NCI-H446 treated with DMSO at 0.1 percent for 48 hours (cell line): ENCODE measurements at regions not wholly inside any gene's neighbourhood (a gene's known extent, or its start where the extent isn't known, plus 50 kb on each side); places are given as distances from the start of the nearest gene placed in this dataset.
"Not testable (repeated sequence)": the region's sequence is repeated elsewhere in the genome, so short reads cannot be mapped to it uniquely, and the experiment has no call there.

Source experiments
- DNase-seq: peaks from one replicate; lab custom pipeline; 2025; lab: John Stamatoyannopoulos, UW

DNA sequence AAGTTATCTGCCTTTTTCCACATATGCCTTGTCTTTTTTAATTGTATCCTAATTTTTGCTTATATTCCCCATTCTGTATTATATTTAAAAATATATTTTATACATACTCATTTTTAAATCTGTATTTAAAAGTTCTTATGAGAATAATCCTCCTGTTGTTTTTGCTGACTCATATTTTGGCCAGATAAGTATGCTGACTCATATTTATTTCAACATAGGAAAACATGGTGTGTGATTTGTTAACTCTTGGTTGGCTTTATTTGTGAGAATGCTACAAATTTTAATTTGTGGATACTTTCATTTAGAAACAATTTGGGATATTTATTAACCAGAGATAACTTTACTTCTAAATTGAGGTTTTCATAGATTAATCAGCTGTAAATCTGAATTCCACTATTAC lies 587.7 kb downstream of the CPS1 start:
- no peak for DNase-seq

DNA sequence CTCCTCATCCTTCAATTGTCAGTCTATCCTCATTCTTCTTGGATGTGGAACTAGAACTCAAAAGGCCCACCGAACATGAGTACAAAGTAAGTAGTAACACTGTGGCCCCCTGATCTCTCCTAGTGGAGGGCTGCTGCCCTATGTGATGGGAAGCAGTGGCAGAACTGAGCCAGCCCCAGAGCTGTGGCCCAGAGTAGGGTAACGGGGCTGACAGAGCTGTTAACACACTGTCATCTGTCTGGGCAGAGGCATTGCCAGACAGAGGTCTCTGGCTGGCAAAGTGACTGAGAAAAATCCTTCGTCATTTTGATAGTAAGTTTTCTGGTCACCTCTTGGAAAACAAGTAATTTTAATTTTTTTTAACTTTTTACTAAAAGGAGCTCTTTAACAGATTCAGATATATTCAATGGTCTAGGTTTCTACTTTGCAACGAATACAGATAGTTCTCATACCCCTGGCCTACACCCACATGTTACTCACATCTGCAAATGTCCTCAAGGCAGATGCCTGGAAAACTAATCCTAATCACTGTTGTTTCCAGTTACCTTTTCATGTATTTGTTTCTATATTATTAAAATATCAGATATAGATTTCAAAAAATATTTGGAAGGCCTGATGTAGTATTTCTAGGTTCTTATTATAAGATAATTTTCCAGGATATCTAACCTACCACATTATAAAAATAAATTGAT lies 588.7 kb downstream of the CPS1 start:
- DNase-seq: no peak

DNA sequence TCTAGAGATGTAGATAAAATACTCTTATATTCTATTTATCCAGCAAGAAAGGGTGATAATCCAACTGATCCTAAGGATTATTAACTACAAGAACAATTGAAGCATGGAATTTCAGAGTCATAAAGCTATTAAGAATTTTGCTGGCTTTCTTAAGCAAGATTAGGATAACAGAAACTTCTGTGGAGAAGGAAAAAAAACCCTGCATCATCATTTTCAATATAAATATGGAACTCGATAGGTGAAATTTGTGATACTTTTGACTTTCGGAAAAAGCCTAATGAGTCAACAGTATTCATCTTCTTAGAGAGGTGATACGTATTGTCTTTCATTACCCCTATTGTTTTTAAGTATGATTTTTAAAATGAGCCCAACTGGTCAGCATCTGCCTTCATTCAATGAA lies 593.3 kb downstream of the CPS1 start:
- DNase-seq: no peak

DNA sequence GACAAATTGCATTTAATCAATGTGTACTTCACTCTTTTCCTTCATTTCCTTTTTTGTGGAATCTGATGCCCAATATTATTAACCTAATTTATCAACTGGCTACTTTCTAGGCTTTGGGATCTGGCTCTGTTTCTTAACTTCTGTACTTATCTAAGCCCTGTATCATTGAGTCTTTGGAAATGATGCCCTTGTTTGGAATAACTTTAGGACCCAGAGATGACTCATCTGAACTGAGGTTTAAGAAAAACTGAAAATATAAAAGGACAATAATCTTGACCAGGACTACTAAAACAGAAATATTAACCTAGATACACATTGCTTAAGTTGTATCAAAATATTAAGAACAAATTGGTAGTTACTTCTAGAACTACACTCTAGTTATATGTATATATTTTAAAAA lies 600.8 kb downstream of the CPS1 start:
- DNase-seq: no peak

DNA sequence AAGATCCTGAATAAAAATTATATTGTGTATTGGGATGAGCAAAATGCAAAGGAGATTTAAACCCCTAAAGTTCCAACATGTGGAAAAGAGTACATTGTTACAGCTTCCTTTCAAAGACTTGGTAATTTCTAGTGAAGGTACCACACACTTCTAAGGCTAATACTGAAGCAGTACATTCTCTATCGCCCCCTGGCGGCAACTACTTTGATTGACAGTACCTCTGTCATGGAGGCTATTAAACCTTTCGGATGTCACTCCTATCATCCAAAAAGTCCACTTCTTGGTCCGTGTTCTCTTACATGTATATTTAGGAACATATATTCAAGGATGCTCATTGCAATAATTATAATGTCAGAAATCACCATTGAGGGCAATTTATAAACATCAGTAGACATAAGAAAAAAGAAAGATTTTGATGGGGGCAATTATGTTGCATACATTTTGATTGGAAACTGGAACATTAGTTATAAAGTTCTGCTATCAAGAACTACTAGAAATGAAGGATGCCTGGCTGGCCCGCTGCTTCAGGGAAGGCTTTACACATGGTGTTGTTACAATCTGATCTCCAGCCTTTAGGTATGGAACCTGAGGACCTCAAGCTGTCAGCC lies 601.6 kb downstream of the CPS1 start:
- DNase-seq: peak; percentile 39

DNA sequence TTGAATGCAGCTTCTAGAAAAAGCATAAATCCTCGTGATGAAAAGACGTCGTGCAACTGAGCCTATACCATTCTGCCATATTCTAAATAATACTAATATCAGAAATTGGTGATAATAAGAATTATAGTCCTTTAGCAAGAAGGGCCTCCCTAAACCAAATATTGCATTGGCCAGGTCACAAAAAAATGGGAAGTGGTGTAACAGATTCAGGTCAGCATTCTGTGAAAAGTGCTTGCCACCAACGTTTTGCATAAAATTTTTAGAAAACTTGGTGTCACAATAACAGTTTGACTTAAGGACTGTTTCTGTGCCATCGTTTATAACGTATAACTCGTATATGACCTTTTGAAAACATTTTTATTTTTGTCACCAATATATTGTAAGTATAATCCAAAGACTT lies 603.6 kb downstream of the CPS1 start:
- no peak for DNase-seq

DNA sequence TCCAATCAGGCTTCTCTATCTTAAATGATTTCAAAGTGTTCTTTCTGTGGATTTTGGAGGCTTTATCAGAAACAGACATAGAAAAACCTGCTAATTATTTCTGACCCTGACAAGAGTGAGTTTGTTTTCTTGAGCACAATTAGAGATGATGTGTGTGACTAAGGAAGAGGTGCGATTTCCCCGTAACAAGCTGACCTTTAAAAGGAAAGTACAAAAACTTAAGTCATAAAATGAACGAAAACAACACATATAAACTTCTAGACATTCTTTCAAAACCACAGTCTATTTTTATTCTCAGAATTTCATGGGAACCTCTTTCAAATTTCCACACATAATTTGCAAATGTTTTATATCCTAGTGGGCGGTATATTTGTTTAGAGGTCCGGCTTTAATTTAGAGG lies 604.8 kb downstream of the CPS1 start:
- DNase-seq: no peak

DNA sequence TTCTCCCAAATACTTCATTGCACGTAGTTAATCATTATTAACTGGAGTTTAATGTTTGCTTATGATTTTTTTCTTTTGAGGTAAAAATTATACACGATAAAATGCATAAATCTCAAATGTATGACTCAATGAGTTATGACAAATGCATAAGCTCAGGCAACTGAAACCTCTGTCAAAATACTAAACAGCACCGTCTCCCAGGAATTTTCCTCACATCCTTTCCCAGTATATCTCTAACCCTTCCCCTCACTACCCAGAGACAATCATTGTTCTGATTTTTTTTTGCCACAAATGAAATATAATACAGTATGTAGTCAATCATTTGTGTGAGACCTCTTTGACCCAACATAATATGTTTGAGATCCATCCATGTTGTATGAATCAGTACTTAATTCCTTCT lies 606.5 kb downstream of the CPS1 start:
- no peak for DNase-seq

DNA sequence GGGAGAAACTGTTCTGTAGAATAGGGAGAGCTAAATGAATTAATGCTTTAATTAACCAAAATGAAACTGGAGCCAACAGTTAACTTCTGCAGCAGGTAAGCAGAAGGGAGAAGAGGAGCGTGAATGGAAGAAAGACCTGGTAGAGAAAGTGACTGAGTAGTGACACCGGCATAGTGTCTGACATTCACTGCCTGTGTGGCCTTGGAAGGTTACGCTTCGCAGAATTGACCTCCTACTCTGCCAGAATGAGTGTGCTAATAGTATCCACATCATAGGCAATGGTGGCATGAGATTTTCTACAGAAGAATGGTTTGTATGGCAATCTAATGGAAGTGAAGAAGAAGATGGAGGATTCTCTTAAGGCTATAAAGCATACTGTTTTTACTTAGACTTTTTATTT lies 614.4 kb downstream of the CPS1 start:
- DNase-seq: no peak

DNA sequence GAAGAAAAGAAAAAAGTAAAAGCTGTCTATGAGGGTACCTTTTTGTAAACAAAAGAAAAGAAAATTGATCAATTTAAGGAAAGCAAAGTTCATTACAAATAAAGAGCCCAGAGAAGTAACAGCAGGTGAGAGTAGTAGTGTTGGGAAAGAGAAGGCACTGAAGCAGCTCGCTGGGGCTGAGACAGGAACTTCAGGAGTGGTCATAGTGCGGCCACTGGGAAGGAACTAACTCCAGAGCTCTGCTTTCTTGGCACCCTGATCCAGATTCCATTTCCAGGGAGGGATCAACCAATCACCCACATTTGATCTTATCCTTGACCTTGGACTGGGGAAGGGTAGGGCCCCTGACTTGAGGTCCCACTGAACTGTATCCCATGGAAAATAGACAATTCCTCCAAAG lies 617.6 kb downstream of the CPS1 start:
- DNase-seq: no peak

DNA sequence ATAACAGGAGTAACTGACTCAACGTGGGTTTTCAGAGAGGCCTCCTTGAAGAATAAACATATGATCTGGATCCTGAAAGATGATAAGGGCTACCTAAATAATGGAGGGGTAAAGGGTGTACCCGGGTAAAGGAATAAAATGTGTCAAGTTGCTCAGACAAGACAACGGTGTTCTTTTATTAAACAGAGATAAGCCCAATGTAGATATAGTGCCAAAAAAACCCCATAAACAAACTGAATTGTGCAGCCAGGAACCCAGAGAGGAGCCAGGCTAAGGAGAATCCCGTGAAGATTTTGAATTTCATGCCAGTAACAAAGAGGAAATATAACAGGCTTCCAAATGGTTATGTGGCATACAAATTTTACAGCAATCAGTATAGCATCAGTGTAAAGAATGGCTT lies 618.2 kb downstream of the CPS1 start:
- no peak for DNase-seq

DNA sequence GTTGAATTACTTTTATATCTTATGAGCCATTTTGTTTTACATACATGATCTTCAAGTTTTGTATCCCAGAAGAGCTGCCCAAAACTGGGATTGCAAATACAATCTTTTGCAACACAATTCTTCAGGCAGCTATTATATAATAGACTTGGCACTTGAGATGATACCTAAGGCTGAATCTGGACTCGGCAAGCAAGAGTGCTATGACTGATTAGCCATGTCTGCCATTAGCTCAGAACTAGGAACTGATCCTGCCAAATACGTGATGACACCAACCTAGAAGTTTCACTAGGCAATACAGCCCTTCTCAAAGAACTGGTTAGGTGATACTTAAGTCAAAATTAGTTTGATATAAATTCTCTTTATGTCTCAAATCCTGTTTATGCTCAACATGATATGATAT lies 619.6 kb downstream of the CPS1 start:
- peak; percentile 6 for DNase-seq

DNA sequence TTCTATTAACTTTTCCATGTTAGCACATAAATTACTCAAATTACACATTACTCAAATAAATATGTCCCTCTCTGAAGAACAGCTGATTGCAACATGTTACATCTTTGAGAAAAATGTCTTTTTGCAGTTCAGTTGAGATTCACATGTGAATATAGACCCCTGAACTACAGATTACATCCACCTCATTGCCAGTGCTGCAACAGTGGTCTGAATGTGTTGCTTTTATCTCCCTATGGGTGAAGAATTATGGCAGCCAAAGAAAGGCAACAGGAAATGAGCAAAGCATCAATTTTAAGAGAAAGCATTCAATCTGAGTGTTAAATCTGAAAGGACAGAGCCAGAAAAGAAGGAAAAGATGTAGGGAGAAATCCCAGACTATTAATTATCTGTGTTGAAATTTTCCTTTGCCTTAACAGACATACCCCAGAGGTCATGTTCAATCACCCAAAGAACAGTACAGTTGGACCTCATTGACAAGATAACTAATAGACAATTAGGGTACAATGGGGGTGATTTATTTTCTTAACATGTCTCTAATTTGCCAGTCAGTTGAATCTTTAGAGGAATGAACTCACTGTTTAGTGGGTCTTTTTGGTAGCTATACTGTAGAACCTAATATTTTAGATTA lies 620.2 kb downstream of the CPS1 start:
- no peak for DNase-seq

DNA sequence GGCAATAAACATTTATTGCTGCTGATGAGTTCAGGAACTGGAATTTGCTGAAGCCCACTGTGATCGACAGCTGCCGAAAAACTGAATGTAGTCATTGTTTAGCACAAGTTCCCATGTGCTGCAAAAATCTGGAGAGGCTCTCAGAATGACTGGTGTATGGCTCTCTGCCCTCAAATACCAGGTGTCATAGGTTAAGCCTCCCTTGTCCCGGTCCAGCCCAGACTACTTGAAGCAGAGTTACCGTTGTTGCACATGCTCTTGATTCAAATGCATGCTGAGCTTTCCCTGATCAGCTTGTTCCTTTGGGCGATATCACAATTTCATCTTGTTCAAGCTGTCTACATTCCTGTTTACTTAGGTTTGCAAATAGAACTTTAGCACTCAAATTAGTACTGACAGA lies 625.2 kb downstream of the CPS1 start:
- no peak for DNase-seq

DNA sequence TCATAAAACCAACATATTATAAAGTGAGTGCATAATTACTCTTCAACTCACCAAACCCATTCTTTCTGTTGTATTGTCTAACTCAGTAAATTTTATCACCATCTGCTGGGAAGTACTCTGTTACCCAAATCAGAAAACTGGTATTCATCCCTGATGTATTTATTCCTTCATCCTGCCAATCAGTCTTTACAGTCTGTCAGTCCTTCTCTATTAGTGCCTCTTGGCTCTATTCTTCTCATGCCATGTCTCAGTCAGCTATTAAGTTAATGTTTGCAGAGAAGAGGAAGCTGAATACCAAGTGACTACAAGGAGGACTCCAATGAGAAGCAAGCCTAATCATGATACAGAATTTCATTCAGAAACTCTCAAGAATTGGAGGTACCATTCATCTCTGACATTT lies 631.2 kb downstream of the CPS1 start:
- DNase-seq: no peak

DNA sequence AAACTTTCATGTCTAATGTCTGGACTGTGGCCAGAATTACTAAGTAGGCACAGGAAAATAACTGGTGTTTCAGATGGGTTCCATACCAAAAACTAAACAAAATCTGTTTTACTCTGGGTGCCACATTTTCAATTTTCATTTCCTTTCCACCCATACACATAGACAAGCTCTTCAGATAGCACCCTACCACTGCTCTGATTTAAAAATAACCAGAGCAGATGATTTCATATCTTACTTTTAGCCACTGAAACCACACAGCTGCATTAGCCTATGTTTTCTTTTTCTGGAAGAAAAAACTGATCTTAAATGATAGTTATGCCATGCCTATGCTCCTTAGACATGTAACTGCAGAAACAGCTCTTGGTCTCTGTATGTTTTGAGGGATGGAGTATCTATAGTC lies 647.6 kb downstream of the CPS1 start:
- no peak for DNase-seq

DNA sequence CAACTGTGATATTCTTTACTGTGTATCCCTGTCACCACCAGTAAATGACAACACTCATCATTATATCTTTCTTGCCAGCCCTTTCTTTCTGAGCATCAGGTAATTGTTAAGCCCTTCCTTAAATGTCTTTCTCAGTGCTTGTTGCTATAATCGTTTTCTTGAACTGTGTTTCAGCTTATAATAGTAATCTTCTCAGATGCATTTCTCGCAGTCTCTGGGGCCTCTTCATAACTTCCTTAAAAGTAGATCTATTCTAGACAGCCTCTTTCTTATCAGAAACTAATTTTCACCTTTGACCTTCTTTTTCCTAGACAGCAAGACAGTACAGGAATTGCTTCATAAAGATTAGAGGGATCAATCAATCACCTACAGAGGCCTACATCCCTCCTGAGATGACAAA lies 648.1 kb downstream of the CPS1 start:
- no peak for DNase-seq

DNA sequence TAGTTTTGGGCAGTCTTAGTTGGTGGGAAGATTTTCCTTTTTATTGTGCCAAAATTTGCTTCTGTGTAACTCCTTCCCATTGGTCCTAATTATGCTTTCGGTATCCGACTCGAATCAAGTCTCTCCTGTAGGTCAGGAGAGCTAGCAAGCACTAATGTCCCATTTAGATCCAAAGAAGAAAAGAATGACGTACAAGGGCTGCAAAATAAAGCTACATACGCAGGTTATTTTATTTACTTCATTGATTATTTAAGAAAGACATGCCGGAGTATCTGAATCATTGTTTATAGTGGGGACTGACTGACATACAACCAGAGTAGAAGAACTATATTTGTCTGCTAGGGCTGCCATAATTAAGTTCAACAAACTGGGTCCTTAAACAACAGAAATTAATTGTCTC lies 648.5 kb downstream of the CPS1 start:
- DNase-seq: no peak

DNA sequence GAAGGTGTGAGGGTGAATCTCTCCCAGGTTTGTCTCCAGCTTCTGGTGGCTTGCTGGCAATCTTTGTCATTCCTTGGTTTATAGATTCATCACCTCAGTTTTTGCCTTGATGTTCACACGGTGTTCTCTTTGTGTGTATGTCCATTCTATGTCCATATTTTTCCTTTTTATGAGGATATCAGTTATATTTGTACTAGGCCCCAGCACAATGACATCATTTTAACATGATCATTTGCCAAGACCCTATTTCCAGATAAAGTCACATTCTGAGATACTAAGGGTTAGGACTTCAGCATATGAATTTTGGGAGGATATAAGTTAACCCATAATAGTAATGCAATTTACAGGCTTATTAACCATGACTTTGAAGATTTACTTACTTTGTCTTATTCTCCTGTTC lies 649.0 kb downstream of the CPS1 start:
- no peak for DNase-seq

DNA sequence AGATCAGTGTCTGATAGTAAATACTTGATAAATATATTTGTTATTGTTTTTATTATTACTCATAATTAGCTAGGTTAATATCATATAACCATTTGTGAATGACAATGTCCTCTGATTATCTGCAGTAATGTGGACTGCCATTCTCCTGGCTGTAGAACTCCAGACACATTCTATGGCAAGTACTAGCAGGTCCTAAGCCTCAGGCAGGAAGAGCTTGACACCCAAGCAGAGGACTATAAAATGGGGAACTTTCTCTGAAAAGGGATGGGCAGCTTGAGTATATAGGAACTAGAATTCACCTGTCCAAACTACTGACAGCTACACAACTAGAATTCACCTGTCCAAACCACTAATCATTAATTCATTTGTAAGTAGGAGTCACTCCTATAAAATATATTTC lies 649.4 kb downstream of the CPS1 start:
- no peak for DNase-seq

DNA sequence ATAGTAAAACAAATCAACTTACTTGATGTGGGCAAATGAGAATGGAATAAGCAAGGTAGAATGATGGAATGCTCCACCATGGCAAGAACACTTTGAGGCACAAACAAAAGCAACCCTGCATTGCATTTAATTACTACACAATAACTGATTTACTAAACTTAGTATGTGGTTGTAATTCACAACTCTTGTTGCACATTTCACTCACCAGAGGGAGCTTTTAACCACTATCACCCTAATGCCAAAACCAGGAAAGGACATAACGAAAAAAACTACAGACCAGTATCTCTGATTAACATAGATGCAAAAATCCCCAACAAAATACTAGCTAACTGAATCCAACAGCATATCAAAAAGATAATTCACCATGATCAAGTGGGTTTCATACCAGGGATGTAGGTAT lies 659.8 kb downstream of the CPS1 start:
- DNase-seq: no peak

DNA sequence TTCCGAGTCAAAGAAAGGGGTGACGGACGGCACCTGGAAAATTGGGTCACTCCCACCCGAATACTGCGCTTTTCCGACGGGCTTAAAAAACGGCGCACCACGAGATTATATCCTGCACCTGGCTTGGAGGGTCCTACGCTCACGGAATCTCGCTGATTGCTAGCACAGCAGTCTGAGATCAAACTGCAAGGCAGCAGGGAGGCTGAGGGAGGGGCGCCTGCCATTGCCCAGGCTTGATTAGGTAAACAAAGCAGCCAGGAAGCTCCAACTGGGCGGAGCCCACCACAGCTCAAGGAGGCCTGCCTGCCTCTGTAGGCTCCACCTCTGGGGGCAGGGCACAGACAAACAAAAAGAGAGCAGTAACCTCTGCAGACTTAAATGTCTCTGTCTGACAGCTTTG lies 663.1 kb downstream of the CPS1 start:
- DNase-seq: not testable (repeated sequence)

DNA sequence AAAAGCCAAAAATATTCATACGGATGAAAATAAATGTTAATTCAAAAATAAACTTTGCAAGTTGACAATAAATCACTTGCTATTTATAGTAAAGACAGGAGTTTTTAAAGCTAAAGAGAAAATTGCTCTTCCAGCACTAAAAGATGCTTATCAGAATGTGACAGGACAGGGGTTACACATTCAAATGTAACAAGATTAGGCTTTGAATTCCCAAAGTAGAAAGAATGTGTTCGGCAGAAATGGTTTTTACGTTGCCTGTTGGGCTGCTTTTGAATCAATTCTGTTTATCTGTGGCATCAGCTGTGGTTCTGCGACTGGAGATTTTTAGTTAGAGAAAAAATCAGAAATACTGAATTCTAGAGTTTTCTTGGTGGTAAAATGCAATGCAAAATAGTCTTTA lies 669.4 kb downstream of the CPS1 start:
- no peak for DNase-seq

DNA sequence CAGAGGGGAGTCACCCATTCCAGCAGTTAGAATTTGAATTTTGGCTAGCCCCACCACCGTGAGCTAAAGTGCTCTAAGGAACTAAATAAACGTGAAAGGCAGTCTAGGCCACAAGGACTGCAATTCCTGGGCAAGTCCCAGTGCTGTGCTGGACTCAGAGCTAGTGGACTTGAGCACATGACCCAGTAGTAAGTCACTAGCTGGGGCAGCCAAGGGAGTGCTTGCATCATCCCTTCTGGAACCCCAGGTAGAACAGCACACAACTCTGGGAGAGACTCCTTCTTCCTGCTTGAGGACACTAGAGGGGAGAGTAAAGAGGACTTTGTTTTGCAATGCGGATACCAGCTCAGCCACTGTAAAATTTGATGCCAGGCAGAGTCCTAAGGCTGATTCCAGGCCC lies 672.2 kb downstream of the CPS1 start:
- DNase-seq: no peak
